ENCODE measurements at regions not wholly inside any gene's neighbourhood (a gene's known extent, or its start where the extent isn't known, plus 50 kb on each side); places are given as distances from the start of the nearest gene placed in this dataset.

GRCh38 chr2:226077841-226078240 lies 678.3 kb downstream of the NYAP2 start:
- H3K9me3 ChIP-seq (ENCODE audit: insufficient read depth, low read length, severe bottlenecking) = no peaks in the 10 kb centered on the region
- H3K9ac ChIP-seq (ENCODE audit: low read depth, low read length) = no peak overlapping the region
- H2AFZ ChIP-seq (ENCODE audit: low read depth, low read length) = no peak overlapping the region
- no peak overlapping the region for H3K4me3 ChIP-seq (ENCODE audit: low read depth in 1 of 2, low read length in 2 of 2)
- no peaks in the 10 kb centered on the region for H3K79me2 ChIP-seq (ENCODE audit: insufficient read depth, low read length)
- no peaks in the 10 kb centered on the region for H3K4me1 ChIP-seq (ENCODE audit: insufficient read depth, low read length)
- H3K27ac ChIP-seq (ENCODE audit: low read length) = no peak overlapping the region
- H3K4me2 ChIP-seq (ENCODE audit: insufficient read depth, low read length) = no peak overlapping the region
- no peaks in the 10 kb centered on the region for H3K36me3 ChIP-seq (ENCODE audit: insufficient read depth, low read length)
- no peaks in the 10 kb centered on the region for H4K20me1 ChIP-seq (ENCODE audit: insufficient read depth, low read length)
- ATAC-seq (ENCODE audit: insufficient read depth, low read depth) = no peak
- H3K27me3 ChIP-seq (ENCODE audit: insufficient read depth, low read length, poor library complexity) = no peaks in the 10 kb centered on the region
- no peak for DNase-seq
- TF ChIP-seq CTCF (IDR thresholded peaks at IDR 0.05; ENCODE audit: borderline replicate concordance, extremely low read depth, low read length, poor library complexity, severe bottlenecking) (no peak), EZH2 (IDR thresholded peaks at IDR 0.05; ENCODE audit: borderline replicate concordance, low read depth, low read length, severe bottlenecking) (no peak)

DNA sequence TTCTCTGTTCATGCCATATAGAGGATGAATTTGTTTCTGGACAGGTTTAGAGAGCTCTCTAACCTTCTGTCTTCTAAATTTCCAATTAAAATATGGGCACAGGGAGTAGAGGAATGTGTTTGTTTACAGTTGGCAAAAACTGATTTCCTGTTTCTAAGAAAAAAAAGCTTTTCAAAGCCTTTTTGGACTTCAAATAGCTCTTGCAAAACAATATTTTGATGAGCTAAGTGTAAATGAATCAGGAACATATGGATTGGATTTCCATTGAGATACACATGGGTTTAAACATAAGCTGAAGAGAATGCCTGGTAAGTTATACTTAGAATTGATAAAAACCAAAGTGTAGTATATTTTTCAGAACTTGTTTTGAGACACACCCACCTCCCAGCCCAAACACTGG lies 677.5 kb downstream of the NYAP2 start:
- DNase-seq = no peak
- no peaks in the 10 kb centered on the region for H3K27me3 ChIP-seq (ENCODE audit: insufficient read depth, low read length, poor library complexity)
- no peaks in the 10 kb centered on the region for H3K4me1 ChIP-seq (ENCODE audit: insufficient read depth, low read length)
- H3K9me3 ChIP-seq (ENCODE audit: insufficient read depth, low read length, severe bottlenecking) = no peaks in the 10 kb centered on the region
- H3K4me2 ChIP-seq (ENCODE audit: insufficient read depth, low read length) = no peak overlapping the region
- H4K20me1 ChIP-seq (ENCODE audit: insufficient read depth, low read length) = no peaks in the 10 kb centered on the region
- no peaks in the 10 kb centered on the region for H3K79me2 ChIP-seq (ENCODE audit: insufficient read depth, low read length)
- ATAC-seq (ENCODE audit: insufficient read depth, low read depth) = no peak
- H3K4me3 ChIP-seq (ENCODE audit: low read depth in 1 of 2, low read length in 2 of 2) = no peak overlapping the region
- H3K9ac ChIP-seq (ENCODE audit: low read depth, low read length) = no peak overlapping the region
- TF ChIP-seq EZH2 (IDR thresholded peaks at IDR 0.05; ENCODE audit: borderline replicate concordance, low read depth, low read length, severe bottlenecking) (no peak), CTCF (IDR thresholded peaks at IDR 0.05; ENCODE audit: borderline replicate concordance, extremely low read depth, low read length, poor library complexity, severe bottlenecking) (no peak)
- no peak overlapping the region for H3K27ac ChIP-seq (ENCODE audit: low read length)
- H3K36me3 ChIP-seq (ENCODE audit: insufficient read depth, low read length) = no peaks in the 10 kb centered on the region
- H2AFZ ChIP-seq (ENCODE audit: low read depth, low read length) = no peak overlapping the region

DNA sequence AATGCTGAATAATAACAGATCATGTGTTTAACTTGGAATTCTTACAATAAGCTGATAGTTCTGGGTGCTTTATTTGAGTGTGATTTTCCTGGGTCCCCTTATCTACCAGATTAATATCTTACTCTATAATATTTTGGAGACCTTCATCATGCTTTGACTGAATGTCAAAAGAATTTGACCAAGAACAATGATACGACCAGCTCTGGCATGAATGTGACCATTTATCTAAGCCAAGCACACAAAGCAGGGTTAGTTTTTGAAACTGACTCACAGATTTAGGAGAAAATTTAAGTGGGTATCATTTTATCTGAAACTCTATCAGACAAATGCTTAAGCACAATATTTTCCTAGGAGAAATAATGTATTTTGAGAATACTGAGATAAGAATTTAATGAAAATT lies 677.0 kb downstream of the NYAP2 start:
- TF ChIP-seq CTCF (IDR thresholded peaks at IDR 0.05; ENCODE audit: borderline replicate concordance, extremely low read depth, low read length, poor library complexity, severe bottlenecking) = no peak
- TF ChIP-seq EZH2 (IDR thresholded peaks at IDR 0.05; ENCODE audit: borderline replicate concordance, low read depth, low read length, severe bottlenecking) = no peak
- H3K27me3 ChIP-seq (ENCODE audit: insufficient read depth, low read length, poor library complexity) = no peaks in the 10 kb centered on the region
- H3K4me1 ChIP-seq (ENCODE audit: insufficient read depth, low read length) = no peaks in the 10 kb centered on the region
- H3K79me2 ChIP-seq (ENCODE audit: insufficient read depth, low read length) = no peaks in the 10 kb centered on the region
- H3K36me3 ChIP-seq (ENCODE audit: insufficient read depth, low read length) = no peaks in the 10 kb centered on the region
- H3K9ac ChIP-seq (ENCODE audit: low read depth, low read length) = no peak overlapping the region
- DNase-seq = no peak
- no peak overlapping the region for H3K27ac ChIP-seq (ENCODE audit: low read length)
- H3K4me3 ChIP-seq (ENCODE audit: low read depth in 1 of 2, low read length in 2 of 2) = no peak overlapping the region
- ATAC-seq (ENCODE audit: insufficient read depth, low read depth) = no peak
- no peaks in the 10 kb centered on the region for H3K9me3 ChIP-seq (ENCODE audit: insufficient read depth, low read length, severe bottlenecking)
- no peak overlapping the region for H2AFZ ChIP-seq (ENCODE audit: low read depth, low read length)
- no peaks in the 10 kb centered on the region for H4K20me1 ChIP-seq (ENCODE audit: insufficient read depth, low read length)
- H3K4me2 ChIP-seq (ENCODE audit: insufficient read depth, low read length) = no peak overlapping the region

DNA sequence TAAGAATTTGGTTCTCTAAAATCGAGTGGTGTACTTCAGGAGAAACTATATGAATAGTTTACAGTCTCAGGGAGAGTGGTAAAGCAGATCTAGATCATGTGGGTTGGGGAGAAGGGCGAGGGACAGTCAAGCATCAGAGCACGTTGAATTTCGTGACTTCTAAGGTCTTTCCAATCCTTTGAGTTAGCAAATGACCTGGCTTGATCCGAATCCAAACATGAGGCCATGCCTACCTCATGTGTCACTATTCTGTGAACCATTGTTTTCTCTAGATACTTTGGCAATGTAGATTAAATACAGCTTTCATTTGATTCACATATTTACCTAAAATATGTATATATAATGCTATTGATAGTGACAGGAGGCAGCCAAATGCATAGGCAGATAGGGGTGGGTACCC lies 674.9 kb downstream of the NYAP2 start:
- Histone ChIP-seq H3K4me3 (ENCODE audit: low read depth in 1 of 2, low read length in 2 of 2) (no peak overlapping the region), H2AFZ (ENCODE audit: low read depth, low read length) (no peak overlapping the region), H3K4me1 (ENCODE audit: insufficient read depth, low read length) (no peaks in the 10 kb centered on the region), H3K4me2 (ENCODE audit: insufficient read depth, low read length) (no peak overlapping the region), H3K36me3 (ENCODE audit: insufficient read depth, low read length) (no peaks in the 10 kb centered on the region), H3K9ac (ENCODE audit: low read depth, low read length) (no peak overlapping the region), H3K27me3 (ENCODE audit: insufficient read depth, low read length, poor library complexity) (no peaks in the 10 kb centered on the region), H3K27ac (ENCODE audit: low read length) (no peak overlapping the region), H4K20me1 (ENCODE audit: insufficient read depth, low read length) (no peaks in the 10 kb centered on the region), H3K79me2 (ENCODE audit: insufficient read depth, low read length) (no peaks in the 10 kb centered on the region), H3K9me3 (ENCODE audit: insufficient read depth, low read length, severe bottlenecking) (no peaks in the 10 kb centered on the region)
- no peak for DNase-seq
- no peak for ATAC-seq (ENCODE audit: insufficient read depth, low read depth)
- no peak for TF ChIP-seq CTCF (IDR thresholded peaks at IDR 0.05; ENCODE audit: borderline replicate concordance, extremely low read depth, low read length, poor library complexity, severe bottlenecking)
- TF ChIP-seq EZH2 (IDR thresholded peaks at IDR 0.05; ENCODE audit: borderline replicate concordance, low read depth, low read length, severe bottlenecking) = no peak
